GM23338 (cell line): ENCODE measurements at regions not wholly inside any gene's neighbourhood (a gene's known extent, or its start where the extent isn't known, plus 50 kb on each side); places are given as distances from the start of the nearest gene placed in this dataset.

Experiments
- ATAC-seq: fragments of 200-7000 bp; cut with Tn5 transposase; 3 replicates; pipeline ENCODE4 v1.9.1; 2020
- DNase-seq: peaks from one replicate; pipeline ENCODE4 v3.0.0-alpha.2; 2015; ENCODE audit warnings: low spot score
- H2AFZ ChIP-seq: fragments of 200-600 bp; sonication (generic); 2 replicates; pipeline ENCODE4 v1.8.0; 2016; ENCODE audit warnings: antibody characterized with exemption, mild to moderate bottlenecking, moderate library complexity
- H3F3A ChIP-seq: fragments of 200-600 bp; sonication (generic); replicated peaks from 2 replicates; pipeline ENCODE4 v1.8.0; 2017; ENCODE audit warnings: antibody characterized with exemption, mixed run types, low read depth
- H3K27ac ChIP-seq: fragments of 200-600 bp; sonication (generic); 2 replicates; pipeline ENCODE4 v1.6.1; 2016; ENCODE audit warnings: low read depth
- H3K27me3 ChIP-seq: fragments of 200-600 bp; sonication (generic); 2 replicates; pipeline ENCODE4 v1.8.0; 2016; ENCODE audit warnings: mild to moderate bottlenecking, mixed run types, moderate library complexity; ENCODE audit not compliant: insufficient read depth
- H3K36me3 ChIP-seq: fragments of 200-600 bp; sonication (generic); 2 replicates; pipeline ENCODE4 v1.8.0; 2016; ENCODE audit warnings: mild to moderate bottlenecking; ENCODE audit not compliant: insufficient read depth
- H3K4me1 ChIP-seq: fragments of 200-600 bp; sonication (generic); 2 replicates; pipeline ENCODE4 v1.8.0; 2016; ENCODE audit warnings: mild to moderate bottlenecking, moderate library complexity; ENCODE audit not compliant: insufficient read depth
- H3K4me2 ChIP-seq: fragments of 200-600 bp; sonication (generic); 2 replicates; pipeline ENCODE4 v1.7.1; 2017; ENCODE audit warnings: mixed run types
- H3K4me3 ChIP-seq: fragments of 200-600 bp; sonication (generic); 2 replicates; pipeline ENCODE4 v1.6.1; 2016; ENCODE audit warnings: mixed run types
- H3K79me2 ChIP-seq: fragments of 200-600 bp; sonication (generic); replicated peaks from 2 replicates; pipeline ENCODE4 v1.8.0; 2017; ENCODE audit warnings: mild to moderate bottlenecking; ENCODE audit not compliant: insufficient read depth
- H3K9me2 ChIP-seq: fragments of 200-600 bp; sonication (generic); 2 replicates; pipeline ENCODE4 v1.8.0; 2017; ENCODE audit not compliant: insufficient read depth
- H4K20me1 ChIP-seq: fragments of 200-600 bp; sonication (generic); replicated peaks from 2 replicates; pipeline ENCODE4 v1.8.0; 2017; ENCODE audit warnings: mild to moderate bottlenecking; ENCODE audit not compliant: insufficient read depth
- H3K27ac Mint-ChIP-seq: 2 replicates; pipeline ENCODE4 v1.8.0; 2020; ENCODE audit warnings: inconsistent platforms, mild to moderate bottlenecking, moderate library complexity, mixed read lengths
- H3K27me3 Mint-ChIP-seq: 3 replicates; pipeline ENCODE4 v1.8.0; 2022; ENCODE audit warnings: low read depth, mild to moderate bottlenecking, moderate library complexity, mixed read lengths, inconsistent platforms; ENCODE audit not compliant: insufficient read depth, poor library complexity
- H3K36me3 Mint-ChIP-seq: 3 replicates; pipeline ENCODE4 v1.8.0; 2021; ENCODE audit warnings: low read depth, mild to moderate bottlenecking, inconsistent platforms, moderate library complexity, mixed read lengths
- H3K4me1 Mint-ChIP-seq: 3 replicates; pipeline ENCODE4 v1.8.0; 2020; ENCODE audit warnings: mild to moderate bottlenecking, inconsistent platforms, mixed read lengths
- H3K4me3 Mint-ChIP-seq: 3 replicates; pipeline ENCODE4 v1.8.0; 2021; ENCODE audit warnings: moderate library complexity, mild to moderate bottlenecking, inconsistent platforms, mixed read lengths
- H3K9me3 Mint-ChIP-seq: 3 replicates; pipeline ENCODE4 v1.8.0; 2020; ENCODE audit warnings: moderate library complexity, mild to moderate bottlenecking, inconsistent platforms, mixed read lengths
- CREB1 ChIP-seq: fragments of 250-450 bp; sonication (Bioruptor Pico); IDR thresholded peaks from 2 replicates; pipeline ENCODE4 v1.5.0; 2020; ENCODE audit warnings: low read depth, mild to moderate bottlenecking, moderate library complexity
- ETS1 ChIP-seq: IDR thresholded peaks from 2 replicates; pipeline ENCODE4 v1.6.1; 2016; ENCODE audit warnings: antibody characterized with exemption
- EZH2 ChIP-seq: fragments of 200-600 bp; sonication (generic); IDR thresholded peaks from one replicate; pipeline ENCODE4 v1.8.0; 2017; ENCODE audit warnings: antibody characterized with exemption, mild to moderate bottlenecking, low read depth; ENCODE audit not compliant: unreplicated experiment
- EZH2phosphoT487 ChIP-seq: fragments of 200-600 bp; sonication (generic); IDR thresholded peaks from one replicate; pipeline ENCODE4 v1.8.1; 2018; ENCODE audit warnings: antibody characterized with exemption; ENCODE audit not compliant: unreplicated experiment
- JUNB ChIP-seq: IDR thresholded peaks from one replicate; pipeline ENCODE4 v1.6.1; 2016; ENCODE audit warnings: antibody characterized with exemption; ENCODE audit not compliant: unreplicated experiment
- NANOG ChIP-seq: IDR thresholded peaks from 2 replicates; pipeline ENCODE4 v1.6.1; 2016; ENCODE audit warnings: antibody characterized with exemption, borderline replicate concordance
- POLR2AphosphoS5 ChIP-seq: IDR thresholded peaks from 2 replicates; pipeline ENCODE4 v1.6.1; 2016; ENCODE audit warnings: antibody characterized with exemption, low read depth
- REST ChIP-seq: IDR thresholded peaks from one replicate; pipeline ENCODE4 v1.6.1; 2018; ENCODE audit warnings: antibody characterized with exemption; ENCODE audit not compliant: unreplicated experiment
- STAT1 ChIP-seq: IDR thresholded peaks from one replicate; pipeline ENCODE4 v1.6.1; 2016; ENCODE audit warnings: antibody characterized with exemption; ENCODE audit not compliant: unreplicated experiment
- ZNF114 ChIP-seq: fragments of 250-450 bp; sonication (Bioruptor Pico); IDR thresholded peaks from 2 replicates; pipeline ENCODE4 v1.5.0; 2020; ENCODE audit warnings: mild to moderate bottlenecking, moderate library complexity
- ZNF331 ChIP-seq: fragments of 250-450 bp; sonication (Bioruptor Pico); IDR thresholded peaks from 2 replicates; pipeline ENCODE4 v1.5.0; 2020; ENCODE audit warnings: low read depth, mild to moderate bottlenecking, moderate library complexity

DNA sequence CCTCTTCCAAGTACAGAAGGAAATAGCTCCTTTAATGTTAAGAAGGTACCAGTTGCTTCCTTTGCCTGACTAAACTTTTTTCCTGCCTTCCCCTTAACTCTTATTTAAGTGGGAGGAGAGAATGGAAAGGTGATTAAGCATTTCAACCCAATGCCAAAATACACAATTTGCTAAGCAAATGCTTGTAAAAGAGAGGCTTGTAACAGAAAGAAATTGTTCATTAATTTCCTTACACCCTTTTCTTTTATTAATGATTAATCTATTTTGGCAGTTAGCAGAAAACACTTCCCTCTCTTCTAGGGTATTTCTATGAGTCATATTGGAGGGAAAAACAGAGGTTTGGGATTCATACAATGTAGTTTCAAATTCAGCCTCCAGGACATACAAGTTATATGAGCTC is 427.6 kb upstream of the FAT3 start:
- H3K36me3 ChIP-seq: no peaks in the 10 kb centered on the region
- Mint-ChIP-seq H3K4me3 (no peak overlapping the region), H3K9me3 (no peaks in the 10 kb centered on the region), H3K4me1 (peaks cover 4% of the 10 kb centered on the region), H3K27me3 (no peaks in the 10 kb centered on the region), H3K36me3 (no peaks in the 10 kb centered on the region), H3K27ac (no peak overlapping the region)
- no peak overlapping the region for H3K27ac ChIP-seq
- no peaks in the 10 kb centered on the region for H3K27me3 ChIP-seq
- no peaks in the 10 kb centered on the region for H4K20me1 ChIP-seq
- ATAC-seq (no peak), DNase-seq (no peak)
- no peaks in the 10 kb centered on the region for H3K9me2 ChIP-seq
- no peak overlapping the region for H3K4me2 ChIP-seq
- TF ChIP-seq EZH2: no peak
- no peak for TF ChIP-seq NANOG
- no peak for TF ChIP-seq REST
- TF ChIP-seq ZNF114 (CRISPR knock-in tag): no peak
- TF ChIP-seq STAT1: no peak
- no peak for TF ChIP-seq POLR2AphosphoS5
- no peak for TF ChIP-seq EZH2phosphoT487
- no peak for TF ChIP-seq CREB1 (CRISPR knock-in tag)
- TF ChIP-seq JUNB: no peak
- no peak overlapping the region for H2AFZ ChIP-seq
- H3K4me3 ChIP-seq: no peak overlapping the region
- H3K4me1 ChIP-seq: no peaks in the 10 kb centered on the region
- H3K79me2 ChIP-seq: no peaks in the 10 kb centered on the region
- H3F3A ChIP-seq: no peaks in the 10 kb centered on the region

GRCh38 chr11:91795139-91795887 is 429.3 kb upstream of the FAT3 start:
- no peaks in the 10 kb centered on the region for H3K9me3 Mint-ChIP-seq
- no peaks in the 10 kb centered on the region; the same call in 2 of the 3 replicates for H3K4me1 Mint-ChIP-seq
- H3K36me3 ChIP-seq: no peaks in the 10 kb centered on the region
- H3K27ac Mint-ChIP-seq: no peak overlapping the region
- no peaks in the 10 kb centered on the region for H3K9me2 ChIP-seq
- no peak overlapping the region for H3K4me3 Mint-ChIP-seq
- no peaks in the 10 kb centered on the region for H3K79me2 ChIP-seq
- no peaks in the 10 kb centered on the region for H3F3A ChIP-seq
- H4K20me1 ChIP-seq: no peaks in the 10 kb centered on the region
- no peaks in the 10 kb centered on the region for H3K27me3 Mint-ChIP-seq
- H3K27me3 ChIP-seq: no peaks in the 10 kb centered on the region
- no peak for DNase-seq
- no peak overlapping the region for H3K4me3 ChIP-seq
- H2AFZ ChIP-seq: peak overlapping the region; percentile 18; the same call in 1 of the 2 replicates
- H3K4me2 ChIP-seq: no peak overlapping the region
- no peak overlapping the region for H3K27ac ChIP-seq
- no peaks in the 10 kb centered on the region for H3K4me1 ChIP-seq
- H3K36me3 Mint-ChIP-seq: no peaks in the 10 kb centered on the region
- ATAC-seq: no peak
- no peak for TF ChIP-seq STAT1
- no peak for TF ChIP-seq ETS1
- no peak for TF ChIP-seq ZNF331 (CRISPR knock-in tag)
- TF ChIP-seq EZH2: no peak
- TF ChIP-seq ZNF114 (CRISPR knock-in tag): no peak
- TF ChIP-seq NANOG: no peak
- TF ChIP-seq CREB1 (CRISPR knock-in tag): no peak
